ENCODE measurements at regions not wholly inside any gene's neighbourhood (a gene's known extent, or its start where the extent isn't known, plus 50 kb on each side); places are given as distances from the start of the nearest gene placed in this dataset.

DNA sequence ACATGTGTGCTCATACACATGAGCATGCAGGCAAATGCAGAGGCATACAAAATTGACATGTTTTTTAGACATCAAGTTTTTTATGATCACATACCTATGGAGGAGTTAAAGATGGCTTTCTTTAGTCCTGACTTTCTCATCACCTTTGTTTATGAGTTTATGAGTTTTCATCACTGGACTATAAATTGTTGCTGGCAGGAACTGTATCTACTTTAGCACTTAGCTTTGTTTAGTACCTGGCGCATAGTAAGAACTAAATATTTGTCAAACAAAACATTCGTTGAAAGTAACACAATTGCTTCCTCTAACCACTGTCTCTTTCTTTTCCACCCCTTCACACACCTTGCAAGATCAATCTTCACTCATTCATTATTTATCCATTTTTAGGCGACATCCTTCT lies 182.6 kb downstream of the SUCNR1 start:
- no peak overlapping the region for H3K9ac ChIP-seq (ENCODE audit: low read length)
- no peaks in the 10 kb centered on the region for H3K4me1 ChIP-seq (ENCODE audit: control insufficient read depth in 1 of 2, insufficient read depth in 2 of 2, low read length in 2 of 2)
- peak overlapping the region; percentile 26 for H2AFZ ChIP-seq (ENCODE audit: low read depth, low read length, poor library complexity, severe bottlenecking)
- no peak overlapping the region for H3K4me3 ChIP-seq (replicated peaks in 1 of 2; ENCODE audit: low read depth in 1 of 2, low read length in 2 of 2)
- CTCF ChIA-PET, result no interaction called here
- POLR2A ChIA-PET, result no interaction called here
- no peaks in the 10 kb centered on the region for H4K20me1 ChIP-seq (ENCODE audit: insufficient read depth)
- H3K9me3 ChIP-seq (ENCODE audit: control insufficient read depth in 1 of 2, insufficient read depth in 1 of 2, low read depth in 1 of 2, low read length in 2 of 2), result no peaks in the 10 kb centered on the region
- no peaks in the 10 kb centered on the region for H3K36me3 ChIP-seq (ENCODE audit: control insufficient read depth in 1 of 2, insufficient read depth in 2 of 2, low read length in 2 of 2)
- H3K27me3 ChIP-seq (ENCODE audit: insufficient read depth, low read length), result no peaks in the 10 kb centered on the region
- DNase-seq (ENCODE audit: low read depth, low spot score) (no peak), ATAC-seq (no peak)
- no peak overlapping the region for H3K27ac ChIP-seq (ENCODE audit: low read depth, low read length)
- H3K79me2 ChIP-seq (ENCODE audit: insufficient read depth, low read length), result no peaks in the 10 kb centered on the region
- RAD21 ChIA-PET (ENCODE audit: low non-redundant PET in 1 of 2, low total read pairs in 2 of 2, uncharacterized antibody in 2 of 2, unreplicated experiment in 2 of 2), result no interaction called here
- TF ChIP-seq, protein P1, sequence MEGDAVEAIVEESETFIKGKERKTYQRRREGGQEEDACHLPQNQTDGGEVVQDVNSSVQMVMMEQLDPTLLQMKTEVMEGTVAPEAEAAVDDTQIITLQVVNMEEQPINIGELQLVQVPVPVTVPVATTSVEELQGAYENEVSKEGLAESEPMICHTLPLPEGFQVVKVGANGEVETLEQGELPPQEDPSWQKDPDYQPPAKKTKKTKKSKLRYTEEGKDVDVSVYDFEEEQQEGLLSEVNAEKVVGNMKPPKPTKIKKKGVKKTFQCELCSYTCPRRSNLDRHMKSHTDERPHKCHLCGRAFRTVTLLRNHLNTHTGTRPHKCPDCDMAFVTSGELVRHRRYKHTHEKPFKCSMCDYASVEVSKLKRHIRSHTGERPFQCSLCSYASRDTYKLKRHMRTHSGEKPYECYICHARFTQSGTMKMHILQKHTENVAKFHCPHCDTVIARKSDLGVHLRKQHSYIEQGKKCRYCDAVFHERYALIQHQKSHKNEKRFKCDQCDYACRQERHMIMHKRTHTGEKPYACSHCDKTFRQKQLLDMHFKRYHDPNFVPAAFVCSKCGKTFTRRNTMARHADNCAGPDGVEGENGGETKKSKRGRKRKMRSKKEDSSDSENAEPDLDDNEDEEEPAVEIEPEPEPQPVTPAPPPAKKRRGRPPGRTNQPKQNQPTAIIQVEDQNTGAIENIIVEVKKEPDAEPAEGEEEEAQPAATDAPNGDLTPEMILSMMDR (IDR thresholded peaks at IDR 0.05 in 2 of 3, conservative IDR thresholded peaks at IDR 0.05 in 1 of 3; ENCODE audit: borderline replicate concordance in 1 of 3, insufficient read depth in 1 of 3, low read depth in 2 of 3, low read length in 2 of 3), result no peak
- TF ChIP-seq JUND (IDR thresholded peaks at IDR 0.05) (no peak), EZH2 (IDR thresholded peaks at IDR 0.05) (no peak), SRF (IDR thresholded peaks at IDR 0.05; ENCODE audit: low read depth) (no peak), SP1 (IDR thresholded peaks at IDR 0.05; ENCODE audit: low read depth) (no peak), TCF7L2 (IDR thresholded peaks at IDR 0.05; ENCODE audit: borderline replicate concordance, extremely low read depth, insufficient read depth, insufficient read length) (no peak), ZFX (IDR thresholded peaks at IDR 0.05) (no peak), POLR2A (IDR thresholded peaks at IDR 0.05; ENCODE audit: borderline replicate concordance, extremely low read depth, insufficient read depth, insufficient read length) (no peak), YY1 (IDR thresholded peaks at IDR 0.05; ENCODE audit: extremely low read depth, insufficient replicate concordance, low read depth, low read length) (no peak), MAX (IDR thresholded peaks at IDR 0.05) (no peak), REST (IDR thresholded peaks at IDR 0.05; ENCODE audit: low read depth) (no peak), RAD21 (IDR thresholded peaks at IDR 0.05; ENCODE audit: low read depth) (no peak)
- TF ChIP-seq, protein P2, sequence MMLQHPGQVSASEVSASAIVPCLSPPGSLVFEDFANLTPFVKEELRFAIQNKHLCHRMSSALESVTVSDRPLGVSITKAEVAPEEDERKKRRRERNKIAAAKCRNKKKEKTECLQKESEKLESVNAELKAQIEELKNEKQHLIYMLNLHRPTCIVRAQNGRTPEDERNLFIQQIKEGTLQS (IDR thresholded peaks at IDR 0.05), result no peak
- intact Hi-C loops (cut with micrococcal nuclease), result no loop called here
- H3K9me2 ChIP-seq (ENCODE audit: insufficient read depth), result no peaks in the 10 kb centered on the region
- no peak overlapping the region for H3K4me2 ChIP-seq (ENCODE audit: low read length)
- BruUV-seq (replicated peaks), result no TSS peak

All from HCT116 (cell line).